WTC11 (cell line): ENCODE measurements at regions not wholly inside any gene's neighbourhood (a gene's known extent, or its start where the extent isn't known, plus 50 kb on each side); places are given as distances from the start of the nearest gene placed in this dataset.
A peak's percentile ranks its signal among the peaks of the same experiment; 100 is the strongest.
"Not testable (repeated sequence)": the region's sequence is repeated elsewhere in the genome, so short reads cannot be mapped to it uniquely, and the experiment has no call there.

Experiments used
- ATAC-seq: fragments of 200-7000 bp; cut with Tn5 transposase; 2 replicates; pipeline ENCODE4 v1.10.0; 2021; ENCODE audit warnings: mild to moderate bottlenecking, moderate library complexity
- CTCF ChIA-PET: fragments of 300-600 bp; sonication (Branson Sonifier 250); formaldehyde crosslinking; loops from one replicate; lab custom pipeline; 2021; ENCODE audit warnings: antibody characterized with exemption; lab: Charles Lee
- POLR2A ChIA-PET: fragments of 350-600 bp; sonication (Branson Sonifier 250); formaldehyde crosslinking; loops from one replicate; lab custom pipeline; 2021; ENCODE audit warnings: antibody characterized with exemption; lab: Charles Lee
- DNase-seq: peaks from one replicate; pipeline ENCODE4 v3.0.0; 2021; ENCODE audit warnings: low spot score
- H3K27ac Mint-ChIP-seq: 2 replicates; pipeline ENCODE4 v1.8.0; 2021; ENCODE audit warnings: mixed read lengths
- H3K27me3 Mint-ChIP-seq: 2 replicates; pipeline ENCODE4 v1.8.0; 2021; ENCODE audit warnings: low read depth, mild to moderate bottlenecking, moderate library complexity, mixed read lengths
- H3K36me3 Mint-ChIP-seq: 2 replicates; pipeline ENCODE4 v1.8.0; 2021; ENCODE audit warnings: mixed read lengths
- H3K4me1 Mint-ChIP-seq: 2 replicates; pipeline ENCODE4 v1.8.0; 2022; ENCODE audit warnings: mixed read lengths
- H3K4me3 Mint-ChIP-seq: 2 replicates; pipeline ENCODE4 v1.8.0; 2021; ENCODE audit warnings: mild to moderate bottlenecking, moderate library complexity, mixed read lengths
- H3K9me3 Mint-ChIP-seq: 2 replicates; pipeline ENCODE4 v1.8.0; 2021; ENCODE audit warnings: mixed read lengths
- CBFB ChIP-seq: sonication (generic); formaldehyde crosslinking; IDR thresholded peaks from 2 replicates; pipeline ENCODE4 v1.8.1; 2022; ENCODE audit warnings: mild to moderate bottlenecking, low read depth, missing genetic modification reagents
- CREM ChIP-seq: sonication (generic); formaldehyde crosslinking; IDR thresholded peaks from 2 replicates; pipeline ENCODE4 v1.8.1; 2022; ENCODE audit warnings: mild to moderate bottlenecking, missing genetic modification reagents, moderate library complexity
- CTCF ChIP-seq: fragments of 200-600 bp; IDR thresholded peaks from 2 replicates; pipeline ENCODE4 v1.8.0; 2022; ENCODE audit warnings: antibody characterized with exemption
- E2F1 ChIP-seq: sonication (generic); formaldehyde crosslinking; IDR thresholded peaks from 2 replicates; pipeline ENCODE4 v1.8.0; 2022; ENCODE audit warnings: mild to moderate bottlenecking, missing genetic modification reagents
- ELF4 ChIP-seq: sonication (generic); formaldehyde crosslinking; IDR thresholded peaks from 2 replicates; pipeline ENCODE4 v1.8.1; 2022; ENCODE audit warnings: low read depth, mild to moderate bottlenecking, moderate library complexity, missing genetic modification reagents
- ESRRA ChIP-seq: sonication (generic); formaldehyde crosslinking; IDR thresholded peaks from 2 replicates; pipeline ENCODE4 v1.8.1; 2022; ENCODE audit warnings: mild to moderate bottlenecking, missing genetic modification reagents, borderline replicate concordance
- GABPB1 ChIP-seq: sonication (generic); formaldehyde crosslinking; IDR thresholded peaks from 2 replicates; pipeline ENCODE4 v1.8.1; 2023; ENCODE audit warnings: mild to moderate bottlenecking, missing genetic modification reagents
- IRF1 ChIP-seq: sonication (generic); formaldehyde crosslinking; IDR thresholded peaks from 2 replicates; pipeline ENCODE4 v1.8.0; 2023; ENCODE audit warnings: missing genetic modification reagents
- JUN ChIP-seq: sonication (generic); formaldehyde crosslinking; IDR thresholded peaks from 2 replicates; pipeline ENCODE4 v1.8.0; 2023; ENCODE audit warnings: mild to moderate bottlenecking, missing genetic modification reagents
- NFATC4 ChIP-seq: fragments of 250-450 bp; sonication (Bioruptor Pico); IDR thresholded peaks from 2 replicates; pipeline ENCODE4 v1.9.0; 2021; ENCODE audit warnings: mild to moderate bottlenecking
- NR2C2 ChIP-seq: sonication (generic); formaldehyde crosslinking; IDR thresholded peaks from 2 replicates; pipeline ENCODE4 v1.8.0; 2022; ENCODE audit warnings: mild to moderate bottlenecking, missing genetic modification reagents
- TEAD1 ChIP-seq: sonication (generic); formaldehyde crosslinking; IDR thresholded peaks from 2 replicates; pipeline ENCODE4 v1.8.0; 2022; ENCODE audit warnings: mild to moderate bottlenecking, missing genetic modification reagents
- ZNF138 ChIP-seq: sonication (generic); formaldehyde crosslinking; conservative IDR thresholded peaks from 2 replicates; pipeline ENCODE4 v1.8.1; 2022; ENCODE audit warnings: mild to moderate bottlenecking, moderate library complexity, missing genetic modification reagents
- ZNF219 ChIP-seq: sonication (generic); formaldehyde crosslinking; IDR thresholded peaks from 2 replicates; pipeline ENCODE4 v1.8.0; 2023; ENCODE audit warnings: missing genetic modification reagents, mild to moderate bottlenecking, borderline replicate concordance
- ZNF512 ChIP-seq: sonication (generic); formaldehyde crosslinking; IDR thresholded peaks from 2 replicates; pipeline ENCODE4 v1.8.1; 2022; ENCODE audit warnings: missing genetic modification reagents, borderline replicate concordance
- TF ChIP-seq, protein P1 (sequence below): sonication (generic); formaldehyde crosslinking; conservative IDR thresholded peaks from 2 replicates; pipeline ENCODE4 v1.8.1; 2022; ENCODE audit warnings: mild to moderate bottlenecking, missing genetic modification reagents
- TF ChIP-seq, protein P2 (sequence below): fragments of 250-450 bp; sonication (Bioruptor Pico); IDR thresholded peaks from 2 replicates; pipeline ENCODE4 v1.9.0; 2021; ENCODE audit warnings: mild to moderate bottlenecking
- TF ChIP-seq, protein P3 (sequence below): sonication (generic); formaldehyde crosslinking; IDR thresholded peaks from 2 replicates; pipeline ENCODE4 v1.8.1; 2022; ENCODE audit warnings: mild to moderate bottlenecking, missing genetic modification reagents, moderate library complexity, borderline replicate concordance

GRCh38 chr20:58032599-58032998, 195.9 kb downstream of the ANKRD60 start:
- Mint-ChIP-seq H3K36me3 (no peaks in the 10 kb centered on the region), H3K27ac (no peak overlapping the region), H3K27me3 (no peaks in the 10 kb centered on the region), H3K9me3 (no peaks in the 10 kb centered on the region), H3K4me3 (no peak overlapping the region), H3K4me1 (no peaks in the 10 kb centered on the region)
- CTCF ChIA-PET, result no interaction called here
- ATAC-seq (no peak), DNase-seq (no peak)
- no peak for TF ChIP-seq NFATC4 (CRISPR knock-in tag)
- TF ChIP-seq GABPB1, result no peak
- no peak for TF ChIP-seq ESRRA
- TF ChIP-seq ZNF512 (CRISPR knock-in tag), result no peak
- no peak for TF ChIP-seq ELF4 (CRISPR knock-in tag)
- TF ChIP-seq, protein P1, sequence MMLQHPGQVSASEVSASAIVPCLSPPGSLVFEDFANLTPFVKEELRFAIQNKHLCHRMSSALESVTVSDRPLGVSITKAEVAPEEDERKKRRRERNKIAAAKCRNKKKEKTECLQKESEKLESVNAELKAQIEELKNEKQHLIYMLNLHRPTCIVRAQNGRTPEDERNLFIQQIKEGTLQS, result no peak
- POLR2A ChIA-PET, result no interaction called here

DNA sequence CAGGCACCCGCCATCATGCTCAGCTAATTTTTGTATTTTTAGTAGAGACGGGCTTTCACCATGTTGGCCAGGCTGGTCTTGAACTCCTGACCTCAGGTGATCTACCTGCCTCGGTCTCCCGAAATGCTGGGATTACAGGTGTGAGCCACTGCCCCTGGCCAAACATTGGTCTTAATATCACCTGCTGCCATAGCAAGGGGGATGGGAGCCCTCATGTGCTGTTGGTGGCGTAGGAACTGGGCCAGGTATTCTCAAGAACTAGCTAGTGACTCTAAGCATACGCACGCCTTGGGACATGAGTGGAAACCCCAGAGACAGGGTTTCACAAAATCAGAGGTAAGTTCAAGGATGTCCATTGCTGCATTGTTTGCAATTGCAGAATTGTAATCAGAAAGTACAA, 197.1 kb downstream of the ANKRD60 start:
- DNase-seq, CTCF ChIA-PET, H3K4me1 Mint-ChIP-seq, H3K9me3 Mint-ChIP-seq, ATAC-seq, H3K27me3 Mint-ChIP-seq, H3K36me3 Mint-ChIP-seq, H3K27ac Mint-ChIP-seq, POLR2A ChIA-PET, H3K4me3 Mint-ChIP-seq: not testable (repeated sequence)

DNA sequence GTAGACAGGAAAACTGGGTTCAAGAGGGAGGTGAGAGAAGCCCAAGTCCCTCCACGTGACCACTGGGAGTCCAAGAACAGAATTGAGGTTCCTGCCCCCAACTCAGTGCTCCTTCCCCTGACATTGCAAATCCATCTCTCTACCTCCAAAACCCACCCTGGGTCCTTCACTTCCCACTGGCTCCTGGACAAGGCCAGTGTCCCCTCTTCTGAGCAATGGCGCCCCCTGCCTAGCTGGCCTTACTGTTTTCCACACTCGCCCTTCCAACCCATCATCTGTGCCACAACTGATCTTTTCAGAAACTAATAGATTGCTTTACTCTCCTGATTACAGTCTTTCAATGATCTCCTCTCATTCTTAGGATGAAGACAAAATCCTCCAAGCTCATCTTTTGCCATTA, 200.3 kb downstream of the ANKRD60 start:
- Mint-ChIP-seq H3K27me3 (no peaks in the 10 kb centered on the region; the same call in 1 of the 2 replicates), H3K27ac (no peak overlapping the region), H3K4me3 (no peak overlapping the region), H3K4me1 (no peaks in the 10 kb centered on the region), H3K36me3 (no peaks in the 10 kb centered on the region), H3K9me3 (no peaks in the 10 kb centered on the region)
- peak; percentile 70 for DNase-seq
- peak; percentile 53 for ATAC-seq
- ChIA-PET POLR2A (interaction anchor here (0.6 kb wide), 1 partner anchor 361 kb away, joined by 3 read pairs; the partner anchor contains the start of gene VAPB), CTCF (interaction anchor here (1.0 to 1.7 kb wide), 4 partner anchors 9 to 405 kb away, joined by 3 to 6 read pairs (median 4); no protein-coding TSS in a partner anchor)
- TF ChIP-seq CTCF, result peak; percentile 27; the same call in 1 of the 2 replicates
- TF ChIP-seq CREM, result no peak

DNA sequence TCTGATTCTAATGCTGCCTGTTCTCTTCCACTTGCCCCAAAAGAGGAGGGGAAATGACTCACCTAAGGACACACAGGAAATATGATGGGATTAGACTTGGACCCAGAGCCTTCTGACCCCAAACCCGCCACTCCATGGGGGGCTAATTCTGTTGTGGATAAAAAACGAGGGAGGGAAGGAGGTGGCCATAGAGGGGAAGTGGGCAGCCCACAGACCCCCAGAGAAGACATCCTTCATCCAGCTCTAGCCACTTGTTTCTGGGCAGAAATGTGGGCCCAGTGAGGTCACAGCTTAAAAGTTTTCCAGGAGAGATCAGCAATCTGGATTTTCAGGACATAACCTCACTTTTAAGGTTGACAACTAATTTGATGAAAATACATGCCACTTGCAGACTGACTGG, 202.1 kb downstream of the ANKRD60 start:
- Mint-ChIP-seq H3K4me3 (no peak overlapping the region), H3K36me3 (no peaks in the 10 kb centered on the region), H3K27ac (no peak overlapping the region), H3K27me3 (no peaks in the 10 kb centered on the region; the same call in none of the 2 replicates), H3K4me1 (no peaks in the 10 kb centered on the region), H3K9me3 (peaks cover 3% of the 10 kb centered on the region; the same call in 1 of the 2 replicates)
- DNase-seq (no peak), ATAC-seq (no peak)
- ChIA-PET POLR2A (no interaction called here), CTCF (no interaction called here)
- no peak for TF ChIP-seq ZNF138 (CRISPR knock-in tag)
- TF ChIP-seq IRF1 (CRISPR knock-in tag), result no peak
- TF ChIP-seq, protein P2, sequence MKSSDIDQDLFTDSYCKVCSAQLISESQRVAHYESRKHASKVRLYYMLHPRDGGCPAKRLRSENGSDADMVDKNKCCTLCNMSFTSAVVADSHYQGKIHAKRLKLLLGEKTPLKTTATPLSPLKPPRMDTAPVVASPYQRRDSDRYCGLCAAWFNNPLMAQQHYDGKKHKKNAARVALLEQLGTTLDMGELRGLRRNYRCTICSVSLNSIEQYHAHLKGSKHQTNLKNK, result no peak
- no peak for TF ChIP-seq NR2C2 (CRISPR knock-in tag)
- no peak for TF ChIP-seq E2F1 (CRISPR knock-in tag)
- TF ChIP-seq ZNF219, result no peak
- no peak for TF ChIP-seq JUN
- TF ChIP-seq, protein P3, sequence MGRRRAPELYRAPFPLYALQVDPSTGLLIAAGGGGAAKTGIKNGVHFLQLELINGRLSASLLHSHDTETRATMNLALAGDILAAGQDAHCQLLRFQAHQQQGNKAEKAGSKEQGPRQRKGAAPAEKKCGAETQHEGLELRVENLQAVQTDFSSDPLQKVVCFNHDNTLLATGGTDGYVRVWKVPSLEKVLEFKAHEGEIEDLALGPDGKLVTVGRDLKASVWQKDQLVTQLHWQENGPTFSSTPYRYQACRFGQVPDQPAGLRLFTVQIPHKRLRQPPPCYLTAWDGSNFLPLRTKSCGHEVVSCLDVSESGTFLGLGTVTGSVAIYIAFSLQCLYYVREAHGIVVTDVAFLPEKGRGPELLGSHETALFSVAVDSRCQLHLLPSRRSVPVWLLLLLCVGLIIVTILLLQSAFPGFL (CRISPR knock-in tag), result no peak
- TF ChIP-seq CBFB (CRISPR knock-in tag), result no peak
- TF ChIP-seq TEAD1 (CRISPR knock-in tag), result no peak
